ENCODE measurements at regions not wholly inside any gene's neighbourhood (a gene's known extent, or its start where the extent isn't known, plus 50 kb on each side); places are given as distances from the start of the nearest gene placed in this dataset.

- TF ChIP-seq, protein P1, sequence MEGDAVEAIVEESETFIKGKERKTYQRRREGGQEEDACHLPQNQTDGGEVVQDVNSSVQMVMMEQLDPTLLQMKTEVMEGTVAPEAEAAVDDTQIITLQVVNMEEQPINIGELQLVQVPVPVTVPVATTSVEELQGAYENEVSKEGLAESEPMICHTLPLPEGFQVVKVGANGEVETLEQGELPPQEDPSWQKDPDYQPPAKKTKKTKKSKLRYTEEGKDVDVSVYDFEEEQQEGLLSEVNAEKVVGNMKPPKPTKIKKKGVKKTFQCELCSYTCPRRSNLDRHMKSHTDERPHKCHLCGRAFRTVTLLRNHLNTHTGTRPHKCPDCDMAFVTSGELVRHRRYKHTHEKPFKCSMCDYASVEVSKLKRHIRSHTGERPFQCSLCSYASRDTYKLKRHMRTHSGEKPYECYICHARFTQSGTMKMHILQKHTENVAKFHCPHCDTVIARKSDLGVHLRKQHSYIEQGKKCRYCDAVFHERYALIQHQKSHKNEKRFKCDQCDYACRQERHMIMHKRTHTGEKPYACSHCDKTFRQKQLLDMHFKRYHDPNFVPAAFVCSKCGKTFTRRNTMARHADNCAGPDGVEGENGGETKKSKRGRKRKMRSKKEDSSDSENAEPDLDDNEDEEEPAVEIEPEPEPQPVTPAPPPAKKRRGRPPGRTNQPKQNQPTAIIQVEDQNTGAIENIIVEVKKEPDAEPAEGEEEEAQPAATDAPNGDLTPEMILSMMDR (IDR thresholded peaks at IDR 0.05): no peak
- TF ChIP-seq POLR2A (IDR thresholded peaks at IDR 0.05): no peak
These were observed 54.5 kb upstream of the NOCT start for GRCh38 chr4:138961129-138961528.
